Peyer's patch (tissue), 4 donors: ENCODE measurements at regions not wholly inside any gene's neighbourhood (a gene's known extent, or its start where the extent isn't known, plus 50 kb on each side); places are given as distances from the start of the nearest gene placed in this dataset.

Experiments used
- DNase-seq, 3 donors: peaks; one replicate each; pipeline ENCODE4 v3.0.0-alpha.2; 2017 to 2019
- H3K27ac ChIP-seq, 4 donors: fragments of 200-600 bp; sonication (generic); one replicate each; pipeline ENCODE4 v1.5.1; 2016 to 2019
- H3K27me3 ChIP-seq, 2 donors: fragments of 200-600 bp; sonication (generic); one replicate each; pipeline ENCODE4 v1.5.1; 2019
- H3K36me3 ChIP-seq, 3 donors: fragments of 200-600 bp; sonication (generic); one replicate each; pipeline ENCODE4 v1.5.1; 2016 to 2019
- H3K4me1 ChIP-seq, 4 donors: fragments of 200-600 bp; sonication (generic); one replicate each; pipeline ENCODE4 v1.5.1; 2016 to 2019
- H3K4me3 ChIP-seq, 4 donors: fragments of 200-600 bp; sonication (generic); 1 replicate in 3 of 4; 2 replicates in 1 of 4; pipeline ENCODE4 v1.5.1; 2016 to 2019; ENCODE audit warnings: mild to moderate bottlenecking in 1 of 4
- H3K9me3 ChIP-seq, 4 donors: fragments of 200-600 bp; sonication (generic); one replicate each; pipeline ENCODE4 v1.5.1; 2016 to 2019; ENCODE audit warnings: mild to moderate bottlenecking in 1 of 4
- CTCF ChIP-seq, 6 experiments: fragments of 450-650 bp in 4 of 6; fragments of 200-600 bp in 2 of 6; sonication (generic) in 1 of 6; IDR thresholded peaks; one replicate each; pipeline ENCODE4 v1.5.1; 2017 to 2019; ENCODE audit warnings: antibody characterized with exemption in 6 of 6, mild to moderate bottlenecking in 3 of 6, moderate library complexity in 1 of 6
- POLR2A ChIP-seq, 2 donors: fragments of 450-650 bp; IDR thresholded peaks; one replicate each; pipeline ENCODE4 v1.5.1; 2017; ENCODE audit warnings: antibody characterized with exemption in 2 of 2, mild to moderate bottlenecking in 2 of 2, moderate library complexity in 2 of 2

- Histone ChIP-seq H3K4me3 (no peak overlapping the region), H3K9me3 (no peaks in the 10 kb centered on the region), H3K27me3 (no peaks in the 10 kb centered on the region), H3K36me3 (no peaks in the 10 kb centered on the region), H3K4me1 (no peaks in the 10 kb centered on the region), H3K27ac (peak overlapping the region in 1 of 4 donors; percentile 22)
- no peak for TF ChIP-seq POLR2A (IDR thresholded peaks at IDR 0.05)
- TF ChIP-seq CTCF (IDR thresholded peaks at IDR 0.05) = no peak
- DNase-seq = no peak
Measured at GRCh38 chr2:216758256-216759155, 63.2 kb upstream of the IGFBP5 start.

- TF ChIP-seq CTCF (IDR thresholded peaks at IDR 0.05) (no peak), POLR2A (IDR thresholded peaks at IDR 0.05) (no peak)
- Histone ChIP-seq H3K36me3 (no peaks in the 10 kb centered on the region), H3K27me3 (no peaks in the 10 kb centered on the region), H3K27ac (peak overlapping the region in 1 of 4 donors; percentile 22), H3K9me3 (no peaks in the 10 kb centered on the region), H3K4me1 (no peaks in the 10 kb centered on the region), H3K4me3 (no peak overlapping the region)
- DNase-seq = no peak
Measured at GRCh38 chr2:216757532-216757931, 62.2 kb upstream of the IGFBP5 start.

GRCh38 chr2:216756435-216756834 lies 61.1 kb upstream of the IGFBP5 start:
- Histone ChIP-seq H3K36me3 (no peaks in the 10 kb centered on the region), H3K27ac (no peak overlapping the region), H3K27me3 (no peaks in the 10 kb centered on the region), H3K4me1 (no peaks in the 10 kb centered on the region), H3K9me3 (no peaks in the 10 kb centered on the region), H3K4me3 (no peak overlapping the region)
- no peak for DNase-seq
- TF ChIP-seq POLR2A (IDR thresholded peaks at IDR 0.05) (no peak), CTCF (IDR thresholded peaks at IDR 0.05) (no peak)

GRCh38 chr2:216754812-216755211 lies 59.5 kb upstream of the IGFBP5 start:
- no peaks in the 10 kb centered on the region for H3K9me3 ChIP-seq
- H3K27me3 ChIP-seq = no peaks in the 10 kb centered on the region
- no peak overlapping the region for H3K4me3 ChIP-seq
- TF ChIP-seq CTCF (IDR thresholded peaks at IDR 0.05) (no peak), POLR2A (IDR thresholded peaks at IDR 0.05) (no peak)
- no peaks in the 10 kb centered on the region for H3K36me3 ChIP-seq
- no peak overlapping the region for H3K27ac ChIP-seq
- no peaks in the 10 kb centered on the region for H3K4me1 ChIP-seq
- DNase-seq = no peak

- Histone ChIP-seq H3K4me1 (no peaks in the 10 kb centered on the region), H3K36me3 (no peaks in the 10 kb centered on the region), H3K9me3 (no peaks in the 10 kb centered on the region), H3K27ac (no peak overlapping the region), H3K4me3 (no peak overlapping the region), H3K27me3 (no peaks in the 10 kb centered on the region)
- no peak for DNase-seq
- TF ChIP-seq CTCF (IDR thresholded peaks at IDR 0.05) (no peak), POLR2A (IDR thresholded peaks at IDR 0.05) (no peak)
Measured at GRCh38 chr2:216754336-216754735, 59.0 kb upstream of the IGFBP5 start.
